SK-N-MC (cell line): ENCODE measurements at regions not wholly inside any gene's neighbourhood (a gene's known extent, or its start where the extent isn't known, plus 50 kb on each side); places are given as distances from the start of the nearest gene placed in this dataset.

ENCODE experiments used
- DNase-seq: peaks from one replicate; pipeline ENCODE4 v3.0.0-alpha.2; 2011; ENCODE audit warnings: low read depth, low spot score
- H3K27ac ChIP-seq: fragments of 200-600 bp; sonication (generic); 2 replicates; pipeline ENCODE4 v1.5.1; 2016; ENCODE audit warnings: mixed run types
- H3K36me3 ChIP-seq: fragments of 200-600 bp; sonication (generic); 2 replicates; pipeline ENCODE4 v1.6.1; 2017; ENCODE audit warnings: antibody characterized with exemption, low read length, mixed read lengths; ENCODE audit not compliant: insufficient read depth
- H3K4me3 ChIP-seq: fragments of 200-600 bp; sonication (generic); 2 replicates; pipeline ENCODE4 v1.5.1; 2016
- H3K9ac ChIP-seq: fragments of 200-600 bp; sonication (generic); 2 replicates; pipeline ENCODE4 v1.8.0; 2017; ENCODE audit warnings: mixed run types, mixed read lengths; ENCODE audit not compliant: insufficient read length
- H3K9me3 ChIP-seq: fragments of 200-600 bp; sonication (generic); 2 replicates; pipeline ENCODE4 v1.6.1; 2017; ENCODE audit warnings: low read depth, mild to moderate bottlenecking, antibody characterized with exemption, low read length, moderate library complexity, mixed read lengths
- EZH2 ChIP-seq: fragments of 200-600 bp; sonication (generic); IDR thresholded peaks from one replicate; pipeline ENCODE4 v1.6.1; 2017; ENCODE audit warnings: antibody characterized with exemption
- FOXP2 ChIP-seq: optimal IDR thresholded peaks from 2 replicates; pipeline ENCODE3; 2011; ENCODE audit warnings: mild to moderate bottlenecking, moderate library complexity; ENCODE audit not compliant: insufficient read depth; ENCODE audit errors: extremely low read length, control extremely low read depth
- POLR2AphosphoS5 ChIP-seq: IDR thresholded peaks from 2 replicates; pipeline ENCODE4 v1.6.1; 2012; ENCODE audit warnings: mild to moderate bottlenecking, low read depth, low read length, borderline replicate concordance

GRCh38 chr14:58801086-58801485, 163.3 kb downstream of the DACT1 start:
- TF ChIP-seq EZH2 (no peak), POLR2AphosphoS5 (no peak), FOXP2 (no peak)
- Histone ChIP-seq H3K27ac (no peak overlapping the region), H3K9ac (no peak overlapping the region), H3K36me3 (no peaks in the 10 kb centered on the region), H3K9me3 (no peaks in the 10 kb centered on the region), H3K4me3 (no peak overlapping the region)
- DNase-seq: no peak

DNA sequence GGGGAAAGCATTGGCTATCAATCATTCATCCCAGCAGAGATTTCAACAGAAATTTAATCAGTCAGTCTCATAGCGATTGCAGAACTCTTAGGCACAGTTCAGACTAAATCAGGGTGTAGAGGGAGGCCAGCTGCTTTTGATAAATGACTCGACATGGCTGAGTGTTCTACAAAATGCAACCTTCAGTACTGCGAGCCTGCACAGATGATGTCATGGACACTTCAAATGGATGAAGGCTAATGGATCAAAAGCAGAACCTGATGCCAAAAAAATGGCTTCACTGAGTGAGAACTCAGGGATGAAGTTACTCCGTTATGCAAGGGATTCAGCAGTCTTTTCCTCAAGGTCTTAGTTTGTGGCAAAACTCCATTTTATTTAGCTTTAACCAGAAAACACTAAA, 167.3 kb downstream of the DACT1 start:
- H3K36me3 ChIP-seq: no peaks in the 10 kb centered on the region
- TF ChIP-seq EZH2: no peak
- TF ChIP-seq POLR2AphosphoS5: no peak
- TF ChIP-seq FOXP2: no peak
- no peak overlapping the region for H3K27ac ChIP-seq
- H3K9me3 ChIP-seq: no peaks in the 10 kb centered on the region
- no peak for DNase-seq
- no peak overlapping the region for H3K9ac ChIP-seq
- H3K4me3 ChIP-seq: no peak overlapping the region

- Histone ChIP-seq H3K36me3 (no peaks in the 10 kb centered on the region), H3K9ac (no peak overlapping the region), H3K4me3 (no peak overlapping the region), H3K27ac (no peak overlapping the region), H3K9me3 (no peaks in the 10 kb centered on the region)
- no peak for TF ChIP-seq POLR2AphosphoS5
- TF ChIP-seq EZH2: no peak
- no peak for TF ChIP-seq FOXP2
- peak; percentile 12 for DNase-seq
These were observed 168.0 kb downstream of the DACT1 start for GRCh38 chr14:58805605-58806409.

GRCh38 chr14:58807191-58807590, 169.4 kb downstream of the DACT1 start:
- Histone ChIP-seq H3K4me3 (no peak overlapping the region), H3K9me3 (no peaks in the 10 kb centered on the region), H3K36me3 (no peaks in the 10 kb centered on the region)

GRCh38 chr14:58808828-58809227, 171.1 kb downstream of the DACT1 start:
- no peaks in the 10 kb centered on the region for H3K9me3 ChIP-seq
- TF ChIP-seq POLR2AphosphoS5 (no peak), FOXP2 (no peak), EZH2 (no peak)
- H3K36me3 ChIP-seq: no peaks in the 10 kb centered on the region
- H3K4me3 ChIP-seq: no peak overlapping the region
- no peak for DNase-seq
- H3K27ac ChIP-seq: no peak overlapping the region
- H3K9ac ChIP-seq: no peak overlapping the region

More at GRCh38 chr14:58807191-58807590, 169.4 kb downstream of the DACT1 start:
- H3K27ac ChIP-seq: no peak overlapping the region
- no peak for DNase-seq
- H3K9ac ChIP-seq: no peak overlapping the region
- no peak for TF ChIP-seq EZH2
- no peak for TF ChIP-seq FOXP2
- TF ChIP-seq POLR2AphosphoS5: no peak

DNA sequence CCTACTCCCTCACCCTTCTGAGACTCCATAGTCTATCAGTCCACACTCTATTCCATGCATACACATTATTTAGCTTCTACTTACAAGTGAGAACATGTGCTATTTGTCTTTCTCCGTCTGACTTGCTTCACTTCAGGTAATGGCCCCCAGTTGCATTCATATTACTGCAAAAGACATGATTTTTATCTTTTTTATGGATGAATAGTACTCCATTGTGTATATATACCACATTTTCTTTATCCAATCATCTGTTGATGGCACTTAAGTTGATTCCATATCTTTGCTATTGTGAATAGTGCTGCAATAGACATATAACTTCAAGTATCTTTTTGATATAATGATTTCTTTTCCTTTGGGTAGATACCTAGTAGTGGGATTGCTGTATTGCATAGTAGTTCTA, 171.8 kb downstream of the DACT1 start:
- Histone ChIP-seq H3K4me3 (no peak overlapping the region), H3K27ac (no peak overlapping the region), H3K9me3 (no peaks in the 10 kb centered on the region), H3K36me3 (no peaks in the 10 kb centered on the region), H3K9ac (no peak overlapping the region)
- DNase-seq: no peak
- TF ChIP-seq FOXP2 (no peak), POLR2AphosphoS5 (no peak), EZH2 (no peak)

- no peak for DNase-seq
- TF ChIP-seq FOXP2 (no peak), EZH2 (no peak), POLR2AphosphoS5 (no peak)
- no peak overlapping the region for H3K9ac ChIP-seq
- H3K4me3 ChIP-seq: no peak overlapping the region
- no peaks in the 10 kb centered on the region for H3K36me3 ChIP-seq
- H3K27ac ChIP-seq: no peak overlapping the region
- H3K9me3 ChIP-seq: no peaks in the 10 kb centered on the region
These were observed 174.5 kb downstream of the DACT1 start for GRCh38 chr14:58812050-58812910.

DNA sequence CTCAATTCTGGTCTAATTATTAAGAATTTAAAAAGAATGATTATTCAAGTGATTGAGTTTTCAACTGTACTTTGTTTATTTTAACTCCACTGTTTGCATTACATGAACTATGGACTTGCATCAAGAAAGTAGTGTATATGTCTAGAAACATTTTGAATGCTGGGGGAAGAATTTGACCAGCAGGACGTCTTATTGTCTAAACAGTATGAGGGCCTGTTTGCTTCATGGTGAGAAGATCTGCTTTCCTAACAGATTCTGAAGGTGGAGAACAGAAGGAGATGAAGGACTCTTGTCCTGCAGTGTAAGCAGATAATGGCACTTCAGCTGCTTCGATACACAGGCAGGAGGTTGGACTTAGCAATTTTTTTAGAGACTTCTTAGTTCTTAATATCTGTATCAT, 176.0 kb downstream of the DACT1 start:
- no peaks in the 10 kb centered on the region for H3K9me3 ChIP-seq
- no peak overlapping the region for H3K9ac ChIP-seq
- no peak for DNase-seq
- no peak overlapping the region for H3K4me3 ChIP-seq
- no peak for TF ChIP-seq FOXP2
- no peak for TF ChIP-seq EZH2
- no peak for TF ChIP-seq POLR2AphosphoS5
- no peaks in the 10 kb centered on the region for H3K36me3 ChIP-seq
- no peak overlapping the region for H3K27ac ChIP-seq
